HepG2 (cell line): ENCODE measurements at regions not wholly inside any gene's neighbourhood (a gene's known extent, or its start where the extent isn't known, plus 50 kb on each side); places are given as distances from the start of the nearest gene placed in this dataset.

Source experiments
- AHR ChIP-seq: IDR thresholded peaks from 2 replicates; pipeline ENCODE4 v1.6.1; 2018; ENCODE audit warnings: missing genetic modification reagents, missing compliant biosample characterization
- GATA4 ChIP-seq: sonication (generic); IDR thresholded peaks from 2 replicates; pipeline ENCODE4 v1.6.1; 2016; ENCODE audit warnings: antibody characterized with exemption, low read depth, borderline replicate concordance
- HOXA5 ChIP-seq: sonication (generic); formaldehyde crosslinking; IDR thresholded peaks from 2 replicates; pipeline ENCODE4 v1.4.0; 2020; ENCODE audit warnings: missing genetic modification reagents
- NKX3-1 ChIP-seq: sonication (generic); formaldehyde crosslinking; IDR thresholded peaks from 2 replicates; pipeline ENCODE4 v1.5.0; 2020; ENCODE audit warnings: missing genetic modification reagents
- PPARG ChIP-seq: conservative IDR thresholded peaks from 2 replicates; pipeline ENCODE4 v1.6.1; 2016; ENCODE audit warnings: missing biosample characterization, missing genetic modification reagents
- SALL2 ChIP-seq: sonication (generic); formaldehyde crosslinking; IDR thresholded peaks from 2 replicates; pipeline ENCODE4 v1.8.1; 2023; ENCODE audit warnings: mild to moderate bottlenecking, missing genetic modification reagents, inconsistent platforms
- ZFAT ChIP-seq: sonication (generic); formaldehyde crosslinking; conservative IDR thresholded peaks from 2 replicates; pipeline ENCODE4 v1.8.1; 2023; ENCODE audit warnings: missing genetic modification reagents, inconsistent platforms
- ZNF331 ChIP-seq: sonication (generic); formaldehyde crosslinking; IDR thresholded peaks from 2 replicates; pipeline ENCODE4 v1.4.0; 2020; ENCODE audit warnings: missing genetic modification reagents
- ZNF33B ChIP-seq: sonication (generic); formaldehyde crosslinking; IDR thresholded peaks from 2 replicates; pipeline ENCODE4 v1.5.1; 2020; ENCODE audit warnings: mild to moderate bottlenecking, missing genetic modification reagents
- ZNF878 ChIP-seq: sonication (generic); formaldehyde crosslinking; IDR thresholded peaks from 2 replicates; pipeline ENCODE4 v1.8.1; 2023; ENCODE audit warnings: mild to moderate bottlenecking, missing genetic modification reagents, moderate library complexity
- ZSCAN25 ChIP-seq: sonication (generic); formaldehyde crosslinking; IDR thresholded peaks from 2 replicates; pipeline ENCODE4 v1.8.0; 2022; ENCODE audit warnings: mild to moderate bottlenecking, missing genetic modification reagents
- TF ChIP-seq, protein P1 (sequence below): sonication (generic); formaldehyde crosslinking; IDR thresholded peaks from 2 replicates; pipeline ENCODE4 v1.5.0; 2020; ENCODE audit warnings: missing genetic modification reagents
- TF ChIP-seq, protein P2 (sequence below): sonication (generic); formaldehyde crosslinking; conservative IDR thresholded peaks from 2 replicates; pipeline ENCODE4 v1.4.0; 2020; ENCODE audit warnings: missing genetic modification reagents
- TF ChIP-seq, protein P3 (sequence below), 2 experiments: fragments of 450-650 bp in 1 of 2; sonication (generic) in 1 of 2; formaldehyde crosslinking in 1 of 2; IDR thresholded peaks; 2 replicates each; pipeline versions ENCODE4 v1.6.1 to v1.8.0; 2016 to 2022; ENCODE audit warnings: antibody characterized with exemption in 1 of 2, mild to moderate bottlenecking in 1 of 2, missing genetic modification reagents in 1 of 2
- TF ChIP-seq, protein P4 (sequence below): sonication (generic); formaldehyde crosslinking; IDR thresholded peaks from 2 replicates; pipeline ENCODE4 v1.5.0; 2020; ENCODE audit warnings: mild to moderate bottlenecking, low read depth, missing genetic modification reagents, borderline replicate concordance

DNA sequence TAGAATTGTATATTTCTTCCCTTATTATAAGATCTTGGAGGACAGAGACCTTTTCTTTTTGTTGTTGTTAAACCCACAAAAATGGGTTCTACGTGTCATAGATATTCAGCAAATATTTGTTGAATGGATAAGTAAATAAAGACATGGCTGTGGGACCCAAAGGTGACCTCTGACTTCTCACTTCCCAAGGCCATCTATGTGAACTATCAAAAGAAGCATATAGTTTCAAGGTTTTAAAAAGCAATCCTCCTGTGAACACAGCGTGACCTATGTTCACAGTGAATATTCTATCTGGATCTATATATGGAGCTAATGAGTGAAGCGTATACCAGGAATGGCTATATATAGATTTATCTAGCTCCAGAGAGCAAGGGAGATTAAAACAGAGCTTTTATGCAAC is 312.8 kb upstream of the C11orf87 start (continued):
- TF ChIP-seq, protein P1, sequence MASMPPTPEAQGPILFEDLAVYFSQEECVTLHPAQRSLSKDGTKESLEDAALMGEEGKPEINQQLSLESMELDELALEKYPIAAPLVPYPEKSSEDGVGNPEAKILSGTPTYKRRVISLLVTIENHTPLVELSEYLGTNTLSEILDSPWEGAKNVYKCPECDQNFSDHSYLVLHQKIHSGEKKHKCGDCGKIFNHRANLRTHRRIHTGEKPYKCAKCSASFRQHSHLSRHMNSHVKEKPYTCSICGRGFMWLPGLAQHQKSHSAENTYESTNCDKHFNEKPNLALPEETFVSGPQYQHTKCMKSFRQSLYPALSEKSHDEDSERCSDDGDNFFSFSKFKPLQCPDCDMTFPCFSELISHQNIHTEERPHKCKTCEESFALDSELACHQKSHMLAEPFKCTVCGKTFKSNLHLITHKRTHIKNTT (CRISPR knock-in tag): no peak
- TF ChIP-seq, protein P2, sequence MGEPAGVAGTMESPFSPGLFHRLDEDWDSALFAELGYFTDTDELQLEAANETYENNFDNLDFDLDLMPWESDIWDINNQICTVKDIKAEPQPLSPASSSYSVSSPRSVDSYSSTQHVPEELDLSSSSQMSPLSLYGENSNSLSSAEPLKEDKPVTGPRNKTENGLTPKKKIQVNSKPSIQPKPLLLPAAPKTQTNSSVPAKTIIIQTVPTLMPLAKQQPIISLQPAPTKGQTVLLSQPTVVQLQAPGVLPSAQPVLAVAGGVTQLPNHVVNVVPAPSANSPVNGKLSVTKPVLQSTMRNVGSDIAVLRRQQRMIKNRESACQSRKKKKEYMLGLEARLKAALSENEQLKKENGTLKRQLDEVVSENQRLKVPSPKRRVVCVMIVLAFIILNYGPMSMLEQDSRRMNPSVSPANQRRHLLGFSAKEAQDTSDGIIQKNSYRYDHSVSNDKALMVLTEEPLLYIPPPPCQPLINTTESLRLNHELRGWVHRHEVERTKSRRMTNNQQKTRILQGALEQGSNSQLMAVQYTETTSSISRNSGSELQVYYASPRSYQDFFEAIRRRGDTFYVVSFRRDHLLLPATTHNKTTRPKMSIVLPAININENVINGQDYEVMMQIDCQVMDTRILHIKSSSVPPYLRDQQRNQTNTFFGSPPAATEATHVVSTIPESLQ (CRISPR knock-in tag): no peak
- TF ChIP-seq ZNF331 (CRISPR knock-in tag): no peak
- peak; percentile 29; the same call in 1 of the 2 replicates for TF ChIP-seq ZNF878 (CRISPR knock-in tag)
- TF ChIP-seq NKX3-1 (CRISPR knock-in tag): no peak
- TF ChIP-seq PPARG (CRISPR knock-in tag): peak; percentile 83
- no peak for TF ChIP-seq ZNF33B (CRISPR knock-in tag)
- no peak for TF ChIP-seq ZSCAN25 (CRISPR knock-in tag)
- no peak for TF ChIP-seq GATA4
- no peak for TF ChIP-seq ZFAT
- no peak for TF ChIP-seq AHR
- TF ChIP-seq SALL2: no peak
- no peak for TF ChIP-seq HOXA5
- TF ChIP-seq, protein P3, sequence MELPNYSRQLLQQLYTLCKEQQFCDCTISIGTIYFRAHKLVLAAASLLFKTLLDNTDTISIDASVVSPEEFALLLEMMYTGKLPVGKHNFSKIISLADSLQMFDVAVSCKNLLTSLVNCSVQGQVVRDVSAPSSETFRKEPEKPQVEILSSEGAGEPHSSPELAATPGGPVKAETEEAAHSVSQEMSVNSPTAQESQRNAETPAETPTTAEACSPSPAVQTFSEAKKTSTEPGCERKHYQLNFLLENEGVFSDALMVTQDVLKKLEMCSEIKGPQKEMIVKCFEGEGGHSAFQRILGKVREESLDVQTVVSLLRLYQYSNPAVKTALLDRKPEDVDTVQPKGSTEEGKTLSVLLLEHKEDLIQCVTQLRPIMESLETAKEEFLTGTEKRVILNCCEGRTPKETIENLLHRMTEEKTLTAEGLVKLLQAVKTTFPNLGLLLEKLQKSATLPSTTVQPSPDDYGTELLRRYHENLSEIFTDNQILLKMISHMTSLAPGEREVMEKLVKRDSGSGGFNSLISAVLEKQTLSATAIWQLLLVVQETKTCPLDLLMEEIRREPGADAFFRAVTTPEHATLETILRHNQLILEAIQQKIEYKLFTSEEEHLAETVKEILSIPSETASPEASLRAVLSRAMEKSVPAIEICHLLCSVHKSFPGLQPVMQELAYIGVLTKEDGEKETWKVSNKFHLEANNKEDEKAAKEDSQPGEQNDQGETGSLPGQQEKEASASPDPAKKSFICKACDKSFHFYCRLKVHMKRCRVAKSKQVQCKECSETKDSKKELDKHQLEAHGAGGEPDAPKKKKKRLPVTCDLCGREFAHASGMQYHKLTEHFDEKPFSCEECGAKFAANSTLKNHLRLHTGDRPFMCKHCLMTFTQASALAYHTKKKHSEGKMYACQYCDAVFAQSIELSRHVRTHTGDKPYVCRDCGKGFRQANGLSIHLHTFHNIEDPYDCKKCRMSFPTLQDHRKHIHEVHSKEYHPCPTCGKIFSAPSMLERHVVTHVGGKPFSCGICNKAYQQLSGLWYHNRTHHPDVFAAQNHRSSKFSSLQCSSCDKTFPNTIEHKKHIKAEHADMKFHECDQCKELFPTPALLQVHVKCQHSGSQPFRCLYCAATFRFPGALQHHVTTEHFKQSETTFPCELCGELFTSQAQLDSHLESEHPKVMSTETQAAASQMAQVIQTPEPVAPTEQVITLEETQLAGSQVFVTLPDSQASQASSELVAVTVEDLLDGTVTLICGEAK (IDR thresholded peaks at IDR 0.05): no peak
- TF ChIP-seq, protein P3 (CRISPR knock-in tag; IDR thresholded peaks at IDR 0.05): no peak; the same call in 1 of the 2 replicates
- TF ChIP-seq, protein P4, sequence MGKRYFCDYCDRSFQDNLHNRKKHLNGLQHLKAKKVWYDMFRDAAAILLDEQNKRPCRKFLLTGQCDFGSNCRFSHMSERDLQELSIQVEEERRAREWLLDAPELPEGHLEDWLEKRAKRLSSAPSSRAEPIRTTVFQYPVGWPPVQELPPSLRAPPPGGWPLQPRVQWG: no peak
